ENCODE measurements at regions not wholly inside any gene's neighbourhood (a gene's known extent, or its start where the extent isn't known, plus 50 kb on each side); places are given as distances from the start of the nearest gene placed in this dataset.

DNA sequence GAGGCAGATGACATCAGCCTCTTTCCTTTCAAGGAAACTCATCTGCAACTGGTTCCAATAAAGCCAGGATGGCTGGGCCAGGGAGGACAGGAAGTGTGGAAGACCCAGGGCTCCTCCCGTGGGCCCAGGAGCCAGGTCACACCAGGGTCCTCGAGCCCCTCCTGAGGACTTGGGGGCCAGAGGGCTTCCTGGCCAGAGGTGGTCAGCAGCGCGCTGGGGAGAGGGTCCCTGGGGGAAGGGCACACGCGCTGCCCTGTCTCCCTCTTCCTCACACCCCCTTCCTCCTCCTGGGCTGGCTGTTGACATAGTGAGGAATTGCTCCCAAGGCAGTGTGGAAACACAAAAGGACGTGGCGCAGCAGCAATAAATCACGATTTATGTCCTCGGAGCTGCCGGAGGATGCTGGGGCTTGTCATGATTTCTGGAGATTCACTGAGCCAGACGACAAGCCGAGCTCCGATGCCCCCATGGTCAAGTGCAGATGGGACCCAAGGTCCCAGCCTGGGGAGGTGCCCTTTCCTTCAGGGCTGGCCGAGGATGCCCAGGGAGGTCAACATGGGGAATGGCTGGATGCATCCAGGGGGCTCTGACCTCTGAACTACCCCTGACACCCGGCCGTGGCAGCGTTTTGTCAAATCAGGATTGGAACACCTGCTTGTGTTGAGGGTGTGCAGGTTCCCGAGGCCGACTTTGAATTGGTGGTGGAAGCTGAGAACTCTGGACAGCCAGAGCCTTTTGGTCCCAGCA is 152.6 kb downstream of the IRF8 start:
- TF ChIP-seq, protein P1, sequence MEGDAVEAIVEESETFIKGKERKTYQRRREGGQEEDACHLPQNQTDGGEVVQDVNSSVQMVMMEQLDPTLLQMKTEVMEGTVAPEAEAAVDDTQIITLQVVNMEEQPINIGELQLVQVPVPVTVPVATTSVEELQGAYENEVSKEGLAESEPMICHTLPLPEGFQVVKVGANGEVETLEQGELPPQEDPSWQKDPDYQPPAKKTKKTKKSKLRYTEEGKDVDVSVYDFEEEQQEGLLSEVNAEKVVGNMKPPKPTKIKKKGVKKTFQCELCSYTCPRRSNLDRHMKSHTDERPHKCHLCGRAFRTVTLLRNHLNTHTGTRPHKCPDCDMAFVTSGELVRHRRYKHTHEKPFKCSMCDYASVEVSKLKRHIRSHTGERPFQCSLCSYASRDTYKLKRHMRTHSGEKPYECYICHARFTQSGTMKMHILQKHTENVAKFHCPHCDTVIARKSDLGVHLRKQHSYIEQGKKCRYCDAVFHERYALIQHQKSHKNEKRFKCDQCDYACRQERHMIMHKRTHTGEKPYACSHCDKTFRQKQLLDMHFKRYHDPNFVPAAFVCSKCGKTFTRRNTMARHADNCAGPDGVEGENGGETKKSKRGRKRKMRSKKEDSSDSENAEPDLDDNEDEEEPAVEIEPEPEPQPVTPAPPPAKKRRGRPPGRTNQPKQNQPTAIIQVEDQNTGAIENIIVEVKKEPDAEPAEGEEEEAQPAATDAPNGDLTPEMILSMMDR (IDR thresholded peaks at IDR 0.05) = no peak
- no peak for TF ChIP-seq POLR2A (IDR thresholded peaks at IDR 0.05)
